ENCODE measurements at regions not wholly inside any gene's neighbourhood (a gene's known extent, or its start where the extent isn't known, plus 50 kb on each side); places are given as distances from the start of the nearest gene placed in this dataset.

GRCh38 chr2:6343076-6343475 lies 522.6 kb downstream of the CMPK2 start:
- DNase-seq (ENCODE audit: low read depth) = no peak

DNA sequence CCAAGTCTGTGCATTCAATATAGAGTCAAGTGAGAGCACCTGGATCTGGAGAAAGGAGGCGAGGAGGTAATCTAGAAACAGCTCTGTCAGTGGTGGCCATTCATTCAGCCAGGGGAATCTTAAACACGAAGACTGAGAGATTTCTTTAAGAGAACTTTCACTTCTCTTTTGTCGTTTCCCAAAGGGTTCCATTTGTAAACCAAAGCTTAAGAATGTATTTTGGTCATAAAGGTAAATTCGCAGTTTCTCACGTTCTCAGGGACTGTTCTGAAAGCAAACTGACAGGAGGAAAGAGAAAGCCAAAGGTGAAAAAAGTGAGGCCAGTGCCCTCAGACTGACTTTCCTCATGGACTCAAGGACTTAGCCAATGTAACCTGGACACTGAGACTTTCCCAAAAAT lies 513.5 kb downstream of the CMPK2 start:
- DNase-seq (ENCODE audit: low read depth) = no peak

GRCh38 chr2:6352906-6353515 lies 512.7 kb downstream of the CMPK2 start:
- no peak for DNase-seq (ENCODE audit: low read depth)

GRCh38 chr2:6353669-6354068 lies 512.0 kb downstream of the CMPK2 start:
- DNase-seq (ENCODE audit: low read depth) = no peak

GRCh38 chr2:6354546-6354945 lies 511.2 kb downstream of the CMPK2 start:
- DNase-seq (ENCODE audit: low read depth) = no peak

DNA sequence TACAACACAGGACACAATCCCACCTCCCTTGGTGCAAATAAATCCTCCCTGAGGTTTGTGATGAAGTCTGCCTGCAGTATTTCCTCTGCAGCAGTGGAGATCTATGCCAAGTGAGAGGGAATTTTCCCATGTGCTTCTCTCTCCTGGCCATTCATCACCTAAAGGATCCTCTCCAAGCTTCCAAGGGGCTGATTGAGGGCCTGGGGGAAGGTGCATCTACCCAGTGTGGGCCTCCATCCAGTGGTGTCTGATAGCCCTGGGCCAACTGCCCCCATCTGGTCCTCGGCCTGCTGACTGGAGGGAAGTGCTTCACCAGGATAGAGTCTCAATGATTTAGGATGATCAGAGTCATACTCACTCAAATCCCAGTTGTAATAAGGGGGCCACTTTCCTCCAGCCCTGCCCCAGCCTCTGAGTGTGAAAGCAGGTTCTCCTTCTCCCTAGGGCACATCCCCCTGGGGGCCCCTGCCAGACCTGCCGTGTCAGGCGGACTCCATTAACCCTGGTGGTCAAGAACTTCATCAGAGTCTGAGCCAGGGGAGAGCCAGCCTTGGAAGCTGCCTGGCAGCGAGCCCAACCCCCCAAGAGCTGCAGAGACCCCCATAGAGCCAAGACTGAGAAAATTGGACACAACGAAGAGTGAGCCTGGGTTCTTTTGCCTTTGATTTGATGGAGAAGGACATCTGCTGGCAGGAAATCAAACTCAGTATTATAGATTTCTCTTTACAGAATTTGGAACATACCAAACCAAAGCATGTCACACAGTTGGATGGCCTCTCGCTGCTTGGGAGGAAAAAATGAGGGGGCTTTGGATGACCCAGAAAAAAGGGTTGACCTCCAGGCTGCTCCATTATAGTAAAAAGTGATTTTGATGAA lies 509.6 kb downstream of the CMPK2 start:
- no peak for DNase-seq (ENCODE audit: low read depth)

DNA sequence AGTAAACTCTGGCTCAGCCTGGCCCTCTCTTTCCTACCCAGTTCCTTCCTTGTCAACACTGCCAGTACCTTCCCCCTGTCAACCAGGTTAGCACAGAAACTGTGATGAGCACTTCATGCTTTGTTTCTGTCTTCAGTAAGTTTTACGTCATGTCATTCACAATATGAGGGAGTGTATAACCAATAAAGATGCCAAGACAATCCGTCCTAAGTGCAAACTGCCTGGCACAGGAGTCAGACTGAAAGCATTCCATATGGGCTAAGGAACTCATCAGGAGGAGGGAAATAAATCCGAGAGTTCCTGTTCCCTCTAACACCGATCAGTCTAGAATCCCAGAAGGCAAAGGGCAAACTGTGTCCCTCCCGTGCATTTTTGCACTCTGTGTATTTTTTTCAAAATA lies 507.2 kb downstream of the CMPK2 start:
- no peak for DNase-seq (ENCODE audit: low read depth)

GRCh38 chr2:6358985-6359384 lies 506.7 kb downstream of the CMPK2 start:
- DNase-seq (ENCODE audit: low read depth) = no peak

- DNase-seq (ENCODE audit: low read depth) = no peak
Observed at GRCh38 chr2:6359964-6360363, 505.7 kb downstream of the CMPK2 start.

GRCh38 chr2:6362671-6363450 lies 502.8 kb downstream of the CMPK2 start:
- DNase-seq (ENCODE audit: low read depth) = no peak

DNA sequence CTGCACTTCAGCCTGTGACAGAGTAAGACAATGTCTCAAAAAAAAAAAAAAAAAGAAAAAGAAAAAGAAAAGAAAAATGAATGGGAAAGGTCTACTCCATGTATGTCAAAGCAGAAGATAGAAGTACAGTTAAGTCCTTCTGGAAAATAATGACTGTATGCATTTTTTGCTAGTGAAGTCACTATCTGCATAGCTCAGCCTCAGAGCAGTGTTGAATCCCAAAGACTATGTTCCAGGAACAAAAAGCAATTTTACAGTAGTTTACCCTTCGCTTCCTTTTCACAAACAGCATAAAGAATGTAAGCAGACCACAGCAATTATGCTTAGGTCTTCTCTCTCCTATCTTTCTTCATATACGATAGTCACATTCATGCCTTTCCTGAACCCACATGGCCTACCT lies 497.4 kb downstream of the CMPK2 start:
- peak; percentile 39 for DNase-seq (ENCODE audit: low read depth)

GRCh38 chr2:6369266-6369665 lies 496.4 kb downstream of the CMPK2 start:
- DNase-seq (ENCODE audit: low read depth) = no peak

DNA sequence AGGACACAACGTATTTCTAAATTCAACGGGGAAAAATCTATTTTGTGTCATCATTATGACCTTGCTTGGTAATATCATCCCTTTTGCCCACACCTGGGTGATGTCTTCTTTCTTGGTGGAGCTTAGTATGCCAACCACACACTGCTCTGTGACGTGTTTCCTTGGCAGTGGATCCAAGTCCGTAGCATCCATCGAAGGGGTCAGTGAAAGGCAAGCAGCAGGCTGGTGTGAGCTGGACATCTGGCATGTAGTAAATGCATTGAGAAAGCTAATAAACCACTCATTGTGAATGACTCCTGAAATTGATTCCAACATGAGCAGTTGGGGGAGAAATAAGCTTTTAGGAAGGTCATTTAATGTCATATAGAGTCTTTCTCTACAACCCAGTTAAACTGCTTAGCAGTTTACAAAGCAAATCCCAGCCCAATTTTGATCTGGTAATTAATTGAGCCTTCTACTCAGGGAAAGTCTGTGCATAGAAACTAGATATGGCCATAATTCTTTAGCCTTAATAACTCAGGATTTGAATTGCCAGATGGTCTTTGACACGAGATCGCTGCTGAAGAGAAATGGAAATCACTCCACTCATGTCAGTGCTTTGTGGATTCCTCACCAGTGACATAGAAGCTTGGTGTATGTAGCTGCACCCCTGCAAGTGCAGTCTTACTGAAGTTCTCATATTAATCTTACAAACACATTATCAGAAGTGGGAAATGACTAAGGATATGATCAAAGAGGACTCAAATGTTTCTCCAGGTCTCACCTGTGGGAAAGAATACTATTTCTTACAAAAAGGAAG lies 494.8 kb downstream of the CMPK2 start:
- DNase-seq (ENCODE audit: low read depth) = no peak

- DNase-seq (ENCODE audit: low read depth) = no peak
Observed at GRCh38 chr2:6372317-6372901, 493.3 kb downstream of the CMPK2 start.

GRCh38 chr2:6381326-6381725 lies 484.4 kb downstream of the CMPK2 start:
- DNase-seq (ENCODE audit: low read depth) = no peak

DNA sequence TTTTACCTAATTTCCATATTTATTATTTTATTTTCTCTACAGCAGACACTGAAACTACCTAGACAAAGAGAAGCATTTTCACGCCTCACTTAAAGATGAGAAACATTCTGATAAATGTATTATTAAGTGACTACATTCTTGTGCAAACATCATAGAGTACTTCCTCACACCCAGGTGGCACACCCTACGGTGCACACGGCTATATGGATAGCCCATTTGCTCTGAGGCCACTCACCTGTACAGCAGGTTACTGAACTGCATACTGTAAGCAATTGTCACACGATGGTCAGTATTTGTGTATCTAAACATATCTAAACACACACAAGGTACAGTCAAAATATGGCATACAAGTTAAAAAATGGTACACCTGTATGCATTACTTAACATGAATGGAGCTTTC lies 481.4 kb downstream of the CMPK2 start:
- DNase-seq (ENCODE audit: low read depth) = no peak

GRCh38 chr2:6392354-6392753 lies 473.4 kb downstream of the CMPK2 start:
- no peak for DNase-seq (ENCODE audit: low read depth)

GRCh38 chr2:6392966-6393365 lies 472.7 kb downstream of the CMPK2 start:
- DNase-seq (ENCODE audit: low read depth) = no peak

GRCh38 chr2:6393819-6394218 lies 471.9 kb downstream of the CMPK2 start:
- DNase-seq (ENCODE audit: low read depth) = no peak

DNA sequence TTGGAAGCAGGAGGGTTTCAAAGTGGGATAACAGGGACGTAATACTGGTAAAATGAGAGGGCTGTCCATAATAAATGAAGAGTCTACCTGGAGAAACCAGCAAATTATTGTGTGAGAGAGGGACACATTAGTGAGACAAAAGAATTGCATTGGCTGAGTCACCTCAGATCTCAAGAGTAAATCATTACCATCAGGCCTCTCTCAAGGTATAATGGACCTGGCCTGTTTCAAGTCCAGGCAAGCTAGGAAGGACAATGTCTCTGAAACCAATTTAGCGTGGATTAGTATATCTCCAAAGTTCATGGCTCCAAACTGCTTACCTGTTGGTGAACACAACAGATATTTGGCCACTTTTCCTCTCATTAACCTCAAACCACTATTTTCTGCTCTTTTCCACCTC lies 471.4 kb downstream of the CMPK2 start:
- DNase-seq (ENCODE audit: low read depth) = no peak

DNA sequence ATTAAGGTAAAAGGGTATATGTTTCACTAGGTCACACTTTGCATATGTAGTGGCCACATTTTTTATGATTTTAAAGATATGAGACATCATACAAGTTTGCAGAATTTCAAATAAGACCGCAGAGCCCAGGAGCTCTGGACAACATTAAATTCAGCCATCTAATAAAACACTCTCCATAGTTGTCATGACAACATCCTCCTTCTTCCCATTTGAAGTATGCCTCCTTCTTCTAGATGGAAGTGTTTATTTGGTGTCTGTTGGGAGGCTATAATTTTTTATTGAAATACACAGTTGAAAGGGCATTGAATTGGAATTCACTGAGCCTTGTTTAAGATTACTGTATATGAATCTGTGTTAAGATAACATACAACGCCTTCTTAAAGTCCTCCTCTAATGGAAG lies 467.3 kb downstream of the CMPK2 start:
- no peak for DNase-seq (ENCODE audit: low read depth)
